H1 (cell line): ENCODE measurements at regions not wholly inside any gene's neighbourhood (a gene's known extent, or its start where the extent isn't known, plus 50 kb on each side); places are given as distances from the start of the nearest gene placed in this dataset.

Source experiments
- CTCF ChIA-PET: fragments of 300-600 bp; sonication (Branson Sonifier 250); formaldehyde crosslinking; loops from one replicate; lab custom pipeline; 2021; ENCODE audit not compliant: partially characterized antibody; lab: Charles Lee
- POLR2A ChIA-PET: fragments of 300-600 bp; sonication (Branson Sonifier 250); formaldehyde crosslinking; loops from one replicate; lab custom pipeline; 2021; ENCODE audit warnings: inconsistent platforms; ENCODE audit not compliant: partially characterized antibody; lab: Charles Lee
- DNase-seq, 2 experiments: peaks; one replicate each; pipeline versions ENCODE4 v3.0.0 to v3.0.0-alpha.2; 2010 to 2022; ENCODE audit warnings: low spot score in 2 of 2, low read depth in 1 of 2, mixed read lengths in 1 of 2
- FAIRE-seq: peaks from 2 replicates; lab custom pipeline; 2011; peaks lifted over from hg19 to GRCh38; lab: Jason Lieb, UNC
- H2AFZ ChIP-seq: 2 replicates; pipeline ENCODE4 v1.8.1; 2012; ENCODE audit warnings: low read length, inconsistent platforms
- H2AK5ac ChIP-seq: 2 replicates; pipeline ENCODE4 v1.6.1; 2013; ENCODE audit warnings: low read depth, low read length
- H2BK120ac ChIP-seq: replicated peaks from 2 replicates; pipeline ENCODE3; 2013; ENCODE audit warnings: low read depth, low read length, inconsistent platforms
- H2BK12ac ChIP-seq: 2 replicates; pipeline ENCODE4 v1.6.1; 2013; ENCODE audit warnings: low read depth, low read length
- H2BK15ac ChIP-seq: 2 replicates; pipeline ENCODE4 v1.6.1; 2013; ENCODE audit warnings: low read length
- H2BK20ac ChIP-seq: 2 replicates; pipeline ENCODE4 v1.6.1; 2013; ENCODE audit warnings: low read length
- H2BK5ac ChIP-seq: 2 replicates; pipeline ENCODE4 v1.6.1; 2013; ENCODE audit warnings: low read depth, low read length
- H3K14ac ChIP-seq: 2 replicates; pipeline ENCODE4 v1.6.1; 2013; ENCODE audit warnings: inconsistent platforms; ENCODE audit not compliant: insufficient read length
- H3K18ac ChIP-seq: 2 replicates; pipeline ENCODE4 v1.6.1; 2013; ENCODE audit warnings: low read length; ENCODE audit errors: extremely low read depth
- H3K23ac ChIP-seq: 2 replicates; pipeline ENCODE4 v1.6.1; 2013; ENCODE audit warnings: inconsistent platforms; ENCODE audit not compliant: insufficient read length
- H3K23me2 ChIP-seq: 2 replicates; pipeline ENCODE4 v1.6.1; 2013; ENCODE audit warnings: low read depth, low read length
- H3K27ac ChIP-seq: 2 replicates; pipeline ENCODE4 v1.6.1; 2011; ENCODE audit warnings: low read depth, low read length, inconsistent platforms
- H3K27me3 ChIP-seq, 4 experiments: replicated peaks in 1 of 4; 1 replicate in 1 of 4; 2 replicates in 3 of 4; pipeline versions ENCODE4 v1.6.1 to v1.8.1; 2011 to 2013; ENCODE audit warnings: low read length in 3 of 4, mild to moderate bottlenecking in 3 of 4, inconsistent platforms in 2 of 4, mixed read lengths in 2 of 4, moderate library complexity in 1 of 4; ENCODE audit not compliant: control insufficient read depth in 3 of 4, insufficient read depth in 3 of 4; ENCODE audit errors: extremely low read depth in 1 of 4
- H3K36me3 ChIP-seq, 4 experiments: 2 replicates each; pipeline versions ENCODE4 v1.6.1 to v1.8.1; 2011 to 2013; ENCODE audit warnings: mild to moderate bottlenecking in 4 of 4, low read length in 3 of 4, moderate library complexity in 2 of 4, control low read depth in 1 of 4, inconsistent platforms in 1 of 4; ENCODE audit not compliant: insufficient read depth in 4 of 4, control insufficient read depth in 2 of 4
- H3K4ac ChIP-seq: replicated peaks from 2 replicates; pipeline ENCODE3; 2013; ENCODE audit warnings: low read length, low read depth, mixed read lengths, inconsistent platforms; ENCODE audit not compliant: insufficient read length
- H3K4me1 ChIP-seq, 4 experiments: replicated peaks in 1 of 4; 1 replicate in 1 of 4; 2 replicates in 3 of 4; pipeline versions ENCODE4 v1.6.1 to v1.8.1; 2011 to 2013; ENCODE audit warnings: low read length in 3 of 4, inconsistent platforms in 2 of 4, mixed read lengths in 1 of 4; ENCODE audit not compliant: insufficient read depth in 4 of 4, control insufficient read depth in 3 of 4
- H3K4me2 ChIP-seq, 2 experiments: 2 replicates each; pipeline versions ENCODE4 v1.6.1 to v1.8.1; 2011 to 2013; ENCODE audit warnings: low read depth in 2 of 2, low read length in 2 of 2, control low read depth in 1 of 2, inconsistent platforms in 1 of 2, mild to moderate bottlenecking in 1 of 2; ENCODE audit not compliant: insufficient read depth in 1 of 2
- H3K4me3 ChIP-seq, 4 experiments: fragments of 200-600, 300-600 bp in 1 of 4; sonication (generic), shearing (Covaris generic), sonication (Bioruptor Twin) in 1 of 4; 2 replicates each; pipeline versions ENCODE4 v1.5.1 to v1.8.1; 2011 to 2016; ENCODE audit warnings: low read length in 4 of 4, low read depth in 3 of 4, control low read depth in 2 of 4, inconsistent platforms in 2 of 4, mild to moderate bottlenecking in 2 of 4, mixed read lengths in 1 of 4, moderate library complexity in 1 of 4; ENCODE audit not compliant: insufficient read depth in 2 of 4; ENCODE audit errors: extremely low read depth in 1 of 4
- H3K56ac ChIP-seq: replicated peaks from 2 replicates; pipeline ENCODE3; 2013; ENCODE audit warnings: low read depth, mild to moderate bottlenecking, mixed read lengths, low read length, inconsistent platforms; ENCODE audit not compliant: insufficient read length
- H3K79me1 ChIP-seq: 2 replicates; pipeline ENCODE4 v1.6.1; 2013; ENCODE audit warnings: low read depth, low read length, control low read depth
- H3K79me2 ChIP-seq, 2 experiments: 2 replicates each; pipeline versions ENCODE4 v1.6.1 to v1.8.1; 2012 to 2013; ENCODE audit warnings: low read length in 2 of 2, mild to moderate bottlenecking in 2 of 2, inconsistent platforms in 1 of 2; ENCODE audit not compliant: insufficient read depth in 2 of 2, control insufficient read depth in 1 of 2
- H3K9ac ChIP-seq, 4 experiments: replicated peaks in 1 of 4; 1 replicate in 1 of 4; 2 replicates in 3 of 4; pipeline versions ENCODE4 v1.6.1 to v1.8.1; 2011 to 2013; ENCODE audit warnings: low read depth in 3 of 4, low read length in 3 of 4, control low read depth in 2 of 4, mild to moderate bottlenecking in 2 of 4, moderate library complexity in 2 of 4, inconsistent platforms in 1 of 4; ENCODE audit errors: extremely low read depth in 1 of 4
- H3K9me3 ChIP-seq, 2 experiments: 2 replicates each; pipeline versions ENCODE4 v1.6.1 to v1.8.1; 2012 to 2013; ENCODE audit warnings: mild to moderate bottlenecking in 2 of 2, moderate library complexity in 2 of 2, control low read depth in 1 of 2, inconsistent platforms in 1 of 2, low read depth in 1 of 2, low read length in 1 of 2, mixed read lengths in 1 of 2; ENCODE audit not compliant: insufficient read depth in 2 of 2
- H4K20me1 ChIP-seq, 2 experiments: replicated peaks in 1 of 2; 2 replicates each; pipeline versions ENCODE3 to v1.8.1; 2011 to 2013; ENCODE audit warnings: inconsistent platforms in 2 of 2, low read length in 2 of 2, mild to moderate bottlenecking in 1 of 2; ENCODE audit not compliant: insufficient read depth in 2 of 2, control insufficient read depth in 1 of 2
- H4K5ac ChIP-seq: 2 replicates; pipeline ENCODE4 v1.6.1; 2013; ENCODE audit warnings: low read length, low read depth, mixed read lengths, inconsistent platforms; ENCODE audit not compliant: insufficient read length
- H4K8ac ChIP-seq: 2 replicates; pipeline ENCODE4 v1.8.0; 2013; ENCODE audit warnings: mild to moderate bottlenecking, moderate library complexity, low read length, inconsistent platforms; ENCODE audit not compliant: insufficient read depth; ENCODE audit errors: extremely low read depth
- H4K91ac ChIP-seq: replicated peaks from 2 replicates; pipeline ENCODE3; 2013; ENCODE audit warnings: low read length, mixed read lengths, inconsistent platforms; ENCODE audit not compliant: insufficient read length
- BACH1 ChIP-seq: IDR thresholded peaks from 2 replicates; pipeline ENCODE4 v1.6.1; 2012; ENCODE audit warnings: low read length, improper control_type of control experiment
- BRCA1 ChIP-seq: IDR thresholded peaks from 2 replicates; pipeline ENCODE4 v1.6.1; 2012; ENCODE audit warnings: low read depth, low read length, improper control_type of control experiment
- NRF1 ChIP-seq: IDR thresholded peaks from 2 replicates; pipeline ENCODE4 v1.6.1; 2011; ENCODE audit warnings: mild to moderate bottlenecking, low read depth, low read length, improper control_type of control experiment
- USF2 ChIP-seq: IDR thresholded peaks from 2 replicates; pipeline ENCODE4 v1.6.1; 2011; ENCODE audit warnings: low read length, improper control_type of control experiment
- WGBS, 2 experiments: shearing (Covaris generic) in 1 of 2; methylation state at CpG; one replicate each; pipeline versions ENCODE4 v1.1.6 to v1.1.7; 2013 to 2015; ENCODE audit warnings: low lambda C conversion rate in 2 of 2, mixed read lengths in 2 of 2, inconsistent platforms in 1 of 2, low coverage in 1 of 2, missing lambda C conversion rate in 1 of 2; ENCODE audit not compliant: insufficient replicate concordance in 2 of 2, insufficient coverage in 1 of 2, insufficient read length in 1 of 2; ENCODE audit errors: extremely low coverage in 1 of 2, missing lambda C conversion rate in 1 of 2; 5-methylcytosine and 5-hydroxymethylcytosine counted together
- TF ChIP-seq, protein P1 (sequence below): IDR thresholded peaks from 2 replicates; pipeline ENCODE4 v1.6.1; 2012; ENCODE audit warnings: inconsistent platforms

DNA sequence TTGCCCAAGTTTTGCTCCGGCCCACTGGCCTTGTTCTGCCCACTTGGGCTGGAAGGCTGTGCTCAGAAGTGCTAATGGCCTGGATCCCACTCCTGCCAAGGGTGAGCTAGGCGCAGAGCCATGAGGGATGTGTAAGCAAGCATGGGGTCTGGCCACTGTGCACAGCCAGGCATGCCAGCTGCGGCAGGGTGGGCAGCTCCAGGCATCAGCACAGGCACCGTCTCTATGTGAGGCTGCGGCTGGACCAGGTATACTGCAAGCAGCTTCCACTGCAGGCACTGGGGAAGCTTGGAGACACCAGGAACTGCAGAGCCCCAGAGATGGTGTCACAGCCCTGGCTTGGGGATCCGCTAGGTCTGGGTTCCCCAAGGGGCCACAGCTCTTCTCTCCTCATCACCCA is 264.9 kb downstream of the LRIG3 start:
- H3K27me3 ChIP-seq, result no peaks in the 10 kb centered on the region
- H3K18ac ChIP-seq, result no peak overlapping the region
- ChIA-PET POLR2A (no interaction called here), CTCF (interaction anchor here (1.1 to 1.2 kb wide), 2 partner anchors 9 to 510 kb away, joined by 3 read pairs; no protein-coding TSS in a partner anchor)
- no peak overlapping the region for H2BK20ac ChIP-seq
- H3K4me2 ChIP-seq, result no peak overlapping the region
- H3K9ac ChIP-seq, result no peak overlapping the region
- no peak for TF ChIP-seq USF2
- no peak for TF ChIP-seq BRCA1
- TF ChIP-seq, protein P1, sequence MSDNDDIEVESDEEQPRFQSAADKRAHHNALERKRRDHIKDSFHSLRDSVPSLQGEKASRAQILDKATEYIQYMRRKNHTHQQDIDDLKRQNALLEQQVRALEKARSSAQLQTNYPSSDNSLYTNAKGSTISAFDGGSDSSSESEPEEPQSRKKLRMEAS, result no peak
- no peak for TF ChIP-seq BACH1
- TF ChIP-seq NRF1, result no peak
- no peaks in the 10 kb centered on the region for H3K79me2 ChIP-seq
- H2BK15ac ChIP-seq, result no peak overlapping the region
- no peaks in the 10 kb centered on the region for H3K79me1 ChIP-seq
- H3K4me3 ChIP-seq, result no peak overlapping the region
- H3K14ac ChIP-seq, result no peak overlapping the region
- no peaks in the 10 kb centered on the region for H4K20me1 ChIP-seq
- no peak overlapping the region for H2BK120ac ChIP-seq
- no peak overlapping the region for H3K23ac ChIP-seq
- H3K9me3 ChIP-seq, result no peaks in the 10 kb centered on the region; a peak in 1 of 4 replicates
- H2AK5ac ChIP-seq, result no peak overlapping the region
- no peaks in the 10 kb centered on the region for H3K36me3 ChIP-seq
- H3K4me1 ChIP-seq, result no peaks in the 10 kb centered on the region
- no peak overlapping the region for H3K27ac ChIP-seq
- FAIRE-seq (no peak), DNase-seq (no peak)
- H3K4ac ChIP-seq, result no peak overlapping the region
- H4K5ac ChIP-seq, result no peak overlapping the region
- H2AFZ ChIP-seq, result no peak overlapping the region
- no peak overlapping the region for H2BK5ac ChIP-seq
- no peak overlapping the region for H4K91ac ChIP-seq
- H3K23me2 ChIP-seq, result no peaks in the 10 kb centered on the region
- H2BK12ac ChIP-seq, result no peak overlapping the region
- no peak overlapping the region for H4K8ac ChIP-seq
- WGBS, 2 experiments, result 71% methylated on average over 4 of the region's 6 CpGs; no CpG with 5 or more reads in 1 of the 2 experiments
- H3K56ac ChIP-seq, result no peak overlapping the region
